ENCODE measurements at regions not wholly inside any gene's neighbourhood (a gene's known extent, or its start where the extent isn't known, plus 50 kb on each side); places are given as distances from the start of the nearest gene placed in this dataset.
"Not testable (repeated sequence)": the region's sequence is repeated elsewhere in the genome, so short reads cannot be mapped to it uniquely, and the experiment has no call there.

DNA sequence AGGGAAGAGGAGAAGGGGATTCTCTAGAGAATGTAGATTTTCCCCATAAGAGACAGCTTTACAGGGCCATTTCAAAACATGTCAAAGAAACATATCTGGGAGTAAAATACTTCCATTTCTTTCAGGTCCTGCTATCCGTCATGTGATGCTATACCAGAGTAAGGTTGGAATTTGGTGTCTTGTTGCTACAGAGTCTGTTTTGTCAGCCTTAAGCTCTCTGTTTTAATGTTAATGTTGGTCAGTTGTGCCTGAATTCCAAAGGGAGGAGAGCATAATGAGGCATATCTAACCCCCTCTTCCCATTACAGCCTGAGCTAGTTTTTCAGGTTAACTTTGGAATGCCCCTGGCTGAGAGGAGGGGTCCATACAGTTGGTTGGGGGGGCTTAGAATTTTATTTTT lies 94.7 kb upstream of the CCDC71L start:
- H3K36me3 Mint-ChIP-seq (ENCODE audit: insufficient read depth), result no peaks in the 10 kb centered on the region
- peaks cover 7% of the 10 kb centered on the region for H3K9me3 Mint-ChIP-seq (ENCODE audit: low read depth)
- no peak for TF ChIP-seq CTCF (IDR thresholded peaks at IDR 0.05; ENCODE audit: unreplicated experiment)
- DNase-seq (ENCODE audit: low spot score, unreplicated experiment), result no peak
- peaks cover 1% of the 10 kb centered on the region for H3K4me1 Mint-ChIP-seq (ENCODE audit: low read depth)
- no peaks in the 10 kb centered on the region for H3K27me3 Mint-ChIP-seq
- H3K27ac Mint-ChIP-seq, result no peak overlapping the region
- no peak overlapping the region for H3K4me3 Mint-ChIP-seq (ENCODE audit: low read depth)

GRCh38 chr7:106756071-106756470 lies 95.1 kb upstream of the CCDC71L start:
- H3K4me3 Mint-ChIP-seq (ENCODE audit: low read depth), result no peak overlapping the region
- no peaks in the 10 kb centered on the region for H3K27me3 Mint-ChIP-seq
- peaks cover 1% of the 10 kb centered on the region for H3K4me1 Mint-ChIP-seq (ENCODE audit: low read depth)
- DNase-seq (ENCODE audit: low spot score, unreplicated experiment), result no peak
- H3K36me3 Mint-ChIP-seq (ENCODE audit: insufficient read depth), result no peaks in the 10 kb centered on the region
- TF ChIP-seq CTCF (IDR thresholded peaks at IDR 0.05; ENCODE audit: unreplicated experiment), result no peak
- peaks cover 7% of the 10 kb centered on the region for H3K9me3 Mint-ChIP-seq (ENCODE audit: low read depth)
- no peak overlapping the region for H3K27ac Mint-ChIP-seq

DNA sequence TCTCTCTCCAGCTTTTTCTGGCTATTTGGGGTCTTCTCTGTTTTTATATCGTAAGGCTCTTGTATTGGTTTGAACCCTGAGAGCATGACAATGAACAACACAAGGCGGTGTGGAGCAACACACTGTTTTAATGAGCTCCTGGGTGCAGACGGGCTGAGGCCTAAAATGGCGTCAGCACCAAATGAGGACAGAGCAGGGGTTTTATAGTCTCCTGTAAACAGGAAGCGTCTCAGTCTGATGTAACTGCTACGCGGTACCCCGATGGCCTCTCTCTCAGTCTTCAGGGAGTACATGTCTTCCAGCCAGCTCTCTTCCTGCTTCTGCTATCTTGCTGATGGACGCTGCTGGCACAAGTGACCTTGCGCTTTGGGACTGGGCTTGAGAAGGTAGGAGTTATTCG lies 95.9 kb upstream of the CCDC71L start:
- no peak for TF ChIP-seq CTCF (IDR thresholded peaks at IDR 0.05; ENCODE audit: unreplicated experiment)

DNA sequence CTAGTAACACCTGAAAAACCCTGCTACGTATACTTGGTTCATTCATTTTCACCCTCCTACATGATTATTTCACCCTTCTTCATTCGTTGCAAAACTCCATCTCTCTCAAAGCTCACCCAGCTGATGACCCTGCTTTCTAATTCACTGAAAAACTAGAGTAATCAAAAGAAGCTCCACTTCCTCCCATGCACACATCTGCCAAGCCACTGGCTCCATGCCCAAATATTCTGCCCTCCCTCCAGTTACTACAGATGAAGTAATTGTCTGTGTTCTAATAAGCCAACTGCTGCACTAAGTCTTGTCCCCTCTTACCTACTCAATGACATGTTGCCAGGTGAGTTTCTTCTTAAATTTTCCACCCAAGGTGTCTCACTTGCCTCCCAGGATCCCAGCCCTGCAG lies 96.9 kb upstream of the CCDC71L start:
- H3K4me1 Mint-ChIP-seq (ENCODE audit: low read depth), result no peaks in the 10 kb centered on the region
- TF ChIP-seq CTCF (IDR thresholded peaks at IDR 0.05; ENCODE audit: unreplicated experiment), result no peak
- H3K27me3 Mint-ChIP-seq, result no peaks in the 10 kb centered on the region
- H3K36me3 Mint-ChIP-seq (ENCODE audit: insufficient read depth), result no peaks in the 10 kb centered on the region
- no peak for DNase-seq (ENCODE audit: low spot score, unreplicated experiment)
- peaks cover 7% of the 10 kb centered on the region for H3K9me3 Mint-ChIP-seq (ENCODE audit: low read depth)
- no peak overlapping the region for H3K4me3 Mint-ChIP-seq (ENCODE audit: low read depth)
- H3K27ac Mint-ChIP-seq, result no peak overlapping the region

More for the DNA sequence above, 95.9 kb upstream of the CCDC71L start:
- H3K4me3 Mint-ChIP-seq (ENCODE audit: low read depth), result no peak overlapping the region
- H3K36me3 Mint-ChIP-seq (ENCODE audit: insufficient read depth), result no peaks in the 10 kb centered on the region
- peaks cover 7% of the 10 kb centered on the region for H3K9me3 Mint-ChIP-seq (ENCODE audit: low read depth)
- peaks cover 1% of the 10 kb centered on the region for H3K4me1 Mint-ChIP-seq (ENCODE audit: low read depth)
- H3K27me3 Mint-ChIP-seq, result no peaks in the 10 kb centered on the region
- H3K27ac Mint-ChIP-seq, result no peak overlapping the region
- no peak for DNase-seq (ENCODE audit: low spot score, unreplicated experiment)

DNA sequence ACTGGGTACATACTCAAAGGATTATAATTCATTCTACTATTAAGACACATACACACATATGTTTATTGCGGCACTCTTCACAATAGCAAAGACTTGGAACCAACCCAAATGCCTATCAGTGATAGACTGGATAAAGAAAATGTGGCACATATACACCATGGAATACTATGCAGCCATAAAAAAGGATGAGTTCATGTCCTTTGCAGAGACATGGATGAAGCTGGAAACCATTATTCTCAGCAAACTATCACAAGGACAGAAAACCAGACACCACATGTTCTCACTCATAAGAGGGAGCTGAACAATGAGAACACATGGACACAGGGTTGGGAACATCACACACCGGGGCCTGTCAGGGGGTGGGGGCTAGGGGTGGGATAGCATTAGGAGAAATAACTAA lies 101.9 kb upstream of the CCDC71L start:
- not testable (repeated sequence) for H3K27ac Mint-ChIP-seq; H3K4me3 Mint-ChIP-seq (ENCODE audit: low read depth); H3K9me3 Mint-ChIP-seq (ENCODE audit: low read depth); H3K4me1 Mint-ChIP-seq (ENCODE audit: low read depth); DNase-seq (ENCODE audit: low spot score, unreplicated experiment); H3K27me3 Mint-ChIP-seq; H3K36me3 Mint-ChIP-seq (ENCODE audit: insufficient read depth)

GRCh38 chr7:106763717-106764116 lies 101.4 kb upstream of the PIK3CG start:
- Mint-ChIP-seq H3K36me3 (ENCODE audit: insufficient read depth) (no peaks in the 10 kb centered on the region), H3K9me3 (ENCODE audit: low read depth) (no peaks in the 10 kb centered on the region), H3K27me3 (peaks cover 3% of the 10 kb centered on the region), H3K4me1 (ENCODE audit: low read depth) (no peaks in the 10 kb centered on the region), H3K27ac (no peak overlapping the region), H3K4me3 (ENCODE audit: low read depth) (no peak overlapping the region)
- no peak for DNase-seq (ENCODE audit: low spot score, unreplicated experiment)
- TF ChIP-seq CTCF (IDR thresholded peaks at IDR 0.05; ENCODE audit: unreplicated experiment), result no peak
